GM12873 (cell line): ENCODE measurements at regions not wholly inside any gene's neighbourhood (a gene's known extent, or its start where the extent isn't known, plus 50 kb on each side); places are given as distances from the start of the nearest gene placed in this dataset.

Source experiments
- TF ChIP-seq, protein P1 (sequence below): IDR thresholded peaks from 2 replicates; pipeline ENCODE4 v1.5.1; 2012; ENCODE audit warnings: low read depth, mild to moderate bottlenecking, moderate library complexity, low read length, control low read depth; ENCODE audit not compliant: insufficient read depth; ENCODE audit errors: missing control alignments

DNA sequence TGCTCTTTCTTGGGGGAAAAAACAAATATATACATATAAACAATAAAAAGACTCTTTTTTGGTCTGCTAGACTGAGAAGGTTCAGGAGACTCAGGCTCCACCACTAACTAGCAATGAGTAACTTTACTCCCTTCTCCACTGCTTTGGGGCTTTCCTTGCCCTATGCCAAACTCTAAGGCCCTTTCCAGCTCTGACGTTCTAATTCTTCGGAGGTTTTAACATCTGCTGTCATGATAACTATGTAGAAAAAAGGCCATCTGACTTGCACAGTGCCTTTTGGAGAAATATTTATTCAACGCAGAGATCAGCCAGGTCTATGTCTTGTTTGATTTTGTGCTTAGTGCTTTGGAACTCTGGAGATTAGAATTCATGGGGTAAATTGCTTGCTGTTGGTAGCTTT lies 156.2 kb downstream of the TMCO5A start:
- TF ChIP-seq, protein P1, sequence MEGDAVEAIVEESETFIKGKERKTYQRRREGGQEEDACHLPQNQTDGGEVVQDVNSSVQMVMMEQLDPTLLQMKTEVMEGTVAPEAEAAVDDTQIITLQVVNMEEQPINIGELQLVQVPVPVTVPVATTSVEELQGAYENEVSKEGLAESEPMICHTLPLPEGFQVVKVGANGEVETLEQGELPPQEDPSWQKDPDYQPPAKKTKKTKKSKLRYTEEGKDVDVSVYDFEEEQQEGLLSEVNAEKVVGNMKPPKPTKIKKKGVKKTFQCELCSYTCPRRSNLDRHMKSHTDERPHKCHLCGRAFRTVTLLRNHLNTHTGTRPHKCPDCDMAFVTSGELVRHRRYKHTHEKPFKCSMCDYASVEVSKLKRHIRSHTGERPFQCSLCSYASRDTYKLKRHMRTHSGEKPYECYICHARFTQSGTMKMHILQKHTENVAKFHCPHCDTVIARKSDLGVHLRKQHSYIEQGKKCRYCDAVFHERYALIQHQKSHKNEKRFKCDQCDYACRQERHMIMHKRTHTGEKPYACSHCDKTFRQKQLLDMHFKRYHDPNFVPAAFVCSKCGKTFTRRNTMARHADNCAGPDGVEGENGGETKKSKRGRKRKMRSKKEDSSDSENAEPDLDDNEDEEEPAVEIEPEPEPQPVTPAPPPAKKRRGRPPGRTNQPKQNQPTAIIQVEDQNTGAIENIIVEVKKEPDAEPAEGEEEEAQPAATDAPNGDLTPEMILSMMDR, result no peak

DNA sequence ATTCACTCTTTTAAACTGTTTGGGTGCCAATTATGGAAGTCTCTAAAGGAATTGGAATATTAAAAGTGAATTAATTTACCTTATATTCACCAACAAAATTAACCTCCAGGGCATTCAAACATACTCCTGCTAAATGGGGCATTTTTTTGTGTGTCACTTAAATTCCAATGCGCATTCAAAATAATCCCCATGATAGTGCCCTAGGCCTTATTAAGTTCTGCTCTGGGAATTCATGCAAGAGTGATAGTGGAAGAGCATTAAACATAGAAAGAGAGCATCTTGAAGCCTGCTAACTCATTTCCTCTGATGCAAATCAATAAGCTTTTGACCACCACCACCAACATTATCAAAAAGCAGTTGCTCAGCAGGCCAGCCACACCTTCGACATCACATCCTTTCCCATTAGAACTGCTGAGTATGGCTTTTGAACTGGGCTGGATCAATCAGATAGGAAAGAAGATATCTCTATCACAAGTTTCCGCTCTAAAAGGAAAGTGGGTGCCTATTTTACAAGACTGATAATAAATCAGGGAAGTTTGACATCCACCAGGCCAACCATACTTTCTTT lies 156.7 kb downstream of the TMCO5A start:
- TF ChIP-seq, protein P1, result no peak

DNA sequence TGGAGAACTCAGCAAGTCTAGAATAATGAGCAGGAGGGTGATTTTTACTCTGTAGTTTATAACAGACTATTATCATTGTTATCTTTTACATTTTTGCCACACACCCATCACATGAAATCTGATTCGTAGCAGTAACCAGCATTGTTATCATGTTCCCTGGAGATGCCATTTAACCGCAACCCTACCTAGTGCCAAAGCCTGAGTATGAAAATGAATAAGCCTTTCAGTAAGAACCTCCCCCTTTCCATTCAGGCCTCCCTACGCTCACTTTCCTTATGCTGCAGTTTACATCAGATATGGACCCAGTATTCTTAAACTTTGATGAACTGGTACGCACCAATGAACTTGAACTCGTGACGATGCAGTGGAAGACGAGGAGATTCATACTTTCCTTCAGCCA lies 158.7 kb upstream of the SPRED1 start:
- TF ChIP-seq, protein P1, result no peak

DNA sequence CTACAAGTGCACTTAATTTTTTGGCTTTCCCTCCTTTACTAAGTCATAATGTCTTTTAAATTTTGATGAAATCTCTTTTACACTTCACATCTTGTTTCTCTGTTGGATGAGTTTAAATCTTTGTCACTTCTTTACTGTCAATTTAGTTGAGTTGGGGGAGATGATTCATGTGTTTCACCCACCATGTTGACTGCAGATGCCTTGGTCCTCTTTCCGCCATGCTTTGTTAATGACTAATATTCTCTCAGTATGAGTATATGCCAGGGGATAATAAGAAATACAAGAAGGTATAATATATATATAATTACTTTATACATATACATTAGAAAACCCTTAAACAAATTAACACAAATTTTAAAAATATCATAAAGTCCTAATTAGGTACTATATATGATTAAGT lies 149.7 kb upstream of the SPRED1 start:
- TF ChIP-seq, protein P1, result no peak

DNA sequence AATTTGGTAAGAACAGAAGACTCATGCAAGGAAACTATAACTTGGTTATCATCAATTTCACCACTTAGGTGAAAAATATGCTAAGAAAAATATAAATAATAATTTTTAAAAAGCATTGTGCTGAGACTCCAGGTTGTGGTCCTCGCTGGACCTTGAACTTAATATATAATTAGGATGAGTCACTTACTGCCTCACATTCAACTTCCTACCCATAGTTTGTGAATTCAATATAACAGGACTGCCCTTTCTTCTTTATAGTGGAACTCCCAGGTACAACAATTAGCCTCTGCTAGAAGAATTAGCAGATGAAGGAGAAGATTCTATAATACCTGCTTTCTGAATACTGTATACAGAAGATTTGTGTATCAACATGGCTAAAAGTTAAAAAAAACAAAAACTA lies 149.1 kb upstream of the SPRED1 start:
- TF ChIP-seq, protein P1, result no peak

DNA sequence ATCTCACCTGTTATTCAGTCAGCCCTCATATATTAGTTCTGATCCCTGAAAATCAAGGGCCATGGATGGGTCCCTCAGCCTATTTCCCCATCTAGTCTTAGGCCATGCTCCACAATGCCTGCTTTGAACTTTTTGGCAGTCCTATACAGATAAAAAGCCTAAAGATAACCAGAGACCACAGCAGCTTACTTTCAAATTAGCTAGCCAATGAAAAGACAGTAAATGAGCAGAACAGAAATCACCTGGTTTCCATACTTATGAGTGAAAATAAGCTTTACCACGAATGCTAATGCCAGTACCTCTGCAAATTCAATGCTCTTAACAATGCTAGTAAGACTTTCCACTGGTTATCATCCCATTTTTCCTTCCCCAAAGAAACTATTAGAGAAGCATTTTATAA lies 141.6 kb upstream of the SPRED1 start:
- TF ChIP-seq, protein P1, result no peak

DNA sequence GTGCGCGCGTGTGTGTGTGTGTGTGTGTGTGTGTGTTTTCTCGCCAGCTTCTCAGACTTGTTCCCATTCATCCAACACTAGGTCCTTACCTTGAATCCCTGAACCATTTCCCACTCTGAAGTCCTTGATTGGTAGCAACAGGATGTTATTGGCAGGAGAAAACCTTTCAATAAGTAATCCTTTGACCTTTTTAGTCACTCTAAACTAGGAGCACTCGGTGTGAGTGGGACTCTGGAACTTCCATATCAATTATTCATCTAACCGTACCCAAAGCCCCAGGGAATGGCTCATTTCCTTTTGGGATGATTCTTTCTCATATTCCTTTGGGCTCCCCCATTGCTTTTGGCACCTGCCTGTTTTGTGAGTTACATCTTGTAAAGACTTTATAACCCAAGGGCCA lies 140.2 kb upstream of the SPRED1 start:
- TF ChIP-seq, protein P1, result no peak
